ENCODE measurements at regions not wholly inside any gene's neighbourhood (a gene's known extent, or its start where the extent isn't known, plus 50 kb on each side); places are given as distances from the start of the nearest gene placed in this dataset.

- no peak overlapping the region for H3K27ac ChIP-seq
- H3K4me1 ChIP-seq: no peaks in the 10 kb centered on the region
- no peaks in the 10 kb centered on the region for H3K9me3 ChIP-seq
- no peak overlapping the region for H3K4me3 ChIP-seq
- DNase-seq: no peak
- TF ChIP-seq POLR2AphosphoS5 (IDR thresholded peaks at IDR 0.05) (no peak), POLR2A (IDR thresholded peaks at IDR 0.05) (no peak)
- intact Hi-C loops (cut with DNase I; ENCODE audit: low total_unique reads): no loop called here
- no peaks in the 10 kb centered on the region for H3K27me3 ChIP-seq
- no peaks in the 10 kb centered on the region for H3K36me3 ChIP-seq
- 75 to 87% (median 86%) methylated on average over 2 of the region's 2 CpGs for WGBS, 5 donors
Measured at GRCh38 chr2:40741532-40741931, 289.6 kb upstream of the SLC8A1 start.

GRCh38 chr2:40746191-40746590, 294.3 kb upstream of the SLC8A1 start:
- 66 to 83% (median 78%) methylated on average over 5 of the region's 5 CpGs for WGBS, 5 donors
- DNase-seq: no peak
- Histone ChIP-seq H3K36me3 (no peaks in the 10 kb centered on the region), H3K9me3 (no peaks in the 10 kb centered on the region), H3K27ac (no peak overlapping the region), H3K27me3 (no peaks in the 10 kb centered on the region), H3K4me3 (no peak overlapping the region), H3K4me1 (no peaks in the 10 kb centered on the region)
- intact Hi-C loops (cut with DNase I; ENCODE audit: low total_unique reads): no loop called here
- no peak for TF ChIP-seq EP300 (IDR thresholded peaks at IDR 0.05)
- no peak for TF ChIP-seq POLR2A (IDR thresholded peaks at IDR 0.05)
- TF ChIP-seq POLR2AphosphoS5 (IDR thresholded peaks at IDR 0.05): no peak
- TF ChIP-seq CTCF (IDR thresholded peaks at IDR 0.05): no peak

- Histone ChIP-seq H3K9me3 (no peaks in the 10 kb centered on the region), H3K36me3 (no peaks in the 10 kb centered on the region), H3K27ac (no peak overlapping the region), H3K4me1 (no peaks in the 10 kb centered on the region), H3K27me3 (no peaks in the 10 kb centered on the region), H3K4me3 (no peak overlapping the region)
- 41 to 58% (median 46%) methylated on average over 1 of the region's 1 CpG for WGBS, 5 donors
- TF ChIP-seq POLR2A (IDR thresholded peaks at IDR 0.05) (no peak), CTCF (IDR thresholded peaks at IDR 0.05) (no peak), POLR2AphosphoS5 (IDR thresholded peaks at IDR 0.05) (no peak)
- intact Hi-C loops (cut with DNase I; ENCODE audit: low total_unique reads): no loop called here
- DNase-seq: no peak
Measured at GRCh38 chr2:40751981-40752380, 300.1 kb upstream of the SLC8A1 start.

- 72 to 89% (median 77%) methylated on average over 3 of the region's 3 CpGs for WGBS, 5 donors
- H3K27me3 ChIP-seq: no peaks in the 10 kb centered on the region
- no peak for DNase-seq
- H3K4me1 ChIP-seq: no peaks in the 10 kb centered on the region
- no peak overlapping the region for H3K27ac ChIP-seq
- intact Hi-C loops (cut with DNase I; ENCODE audit: low total_unique reads): no loop called here
- TF ChIP-seq CTCF (IDR thresholded peaks at IDR 0.05) (no peak), EP300 (IDR thresholded peaks at IDR 0.05) (no peak), POLR2AphosphoS5 (IDR thresholded peaks at IDR 0.05) (no peak), POLR2A (IDR thresholded peaks at IDR 0.05) (no peak)
- H3K4me3 ChIP-seq: no peak overlapping the region
- H3K36me3 ChIP-seq: no peaks in the 10 kb centered on the region
- no peaks in the 10 kb centered on the region for H3K9me3 ChIP-seq
Measured at GRCh38 chr2:40752796-40753195, 300.9 kb upstream of the SLC8A1 start.

GRCh38 chr2:40754912-40755311, 303.0 kb upstream of the SLC8A1 start:
- no peaks in the 10 kb centered on the region for H3K36me3 ChIP-seq
- intact Hi-C loops (cut with DNase I; ENCODE audit: low total_unique reads): no loop called here
- H3K4me1 ChIP-seq: peaks cover 0 to 9% (median 0%) of the 10 kb centered on the region in 4 donors
- H3K27ac ChIP-seq: no peak overlapping the region
- no peak overlapping the region for H3K4me3 ChIP-seq
- TF ChIP-seq CTCF (IDR thresholded peaks at IDR 0.05) (no peak), EP300 (IDR thresholded peaks at IDR 0.05) (no peak), POLR2A (IDR thresholded peaks at IDR 0.05) (no peak), POLR2AphosphoS5 (IDR thresholded peaks at IDR 0.05) (no peak)
- no peaks in the 10 kb centered on the region for H3K27me3 ChIP-seq
- DNase-seq: no peak
- no peaks in the 10 kb centered on the region for H3K9me3 ChIP-seq

Data from stomach (tissue), 8 donors.